NB4 (cell line): ENCODE measurements at regions not wholly inside any gene's neighbourhood (a gene's known extent, or its start where the extent isn't known, plus 50 kb on each side); places are given as distances from the start of the nearest gene placed in this dataset.

Source experiments
- MAX ChIP-seq: IDR thresholded peaks from 2 replicates; pipeline ENCODE4 v1.6.1; 2011; ENCODE audit warnings: low read depth, low read length
- MYC ChIP-seq: IDR thresholded peaks from 2 replicates; pipeline ENCODE4 v1.6.1; 2011; ENCODE audit warnings: low read depth, low read length
- POLR2A ChIP-seq: IDR thresholded peaks from 2 replicates; pipeline ENCODE4 v1.6.1; 2011; ENCODE audit warnings: mild to moderate bottlenecking; ENCODE audit not compliant: insufficient read length; ENCODE audit errors: extremely low read depth
- TF ChIP-seq, protein P1 (sequence below): IDR thresholded peaks from one replicate; pipeline ENCODE4 v1.5.1; 2012; ENCODE audit warnings: low read depth, low read length

DNA sequence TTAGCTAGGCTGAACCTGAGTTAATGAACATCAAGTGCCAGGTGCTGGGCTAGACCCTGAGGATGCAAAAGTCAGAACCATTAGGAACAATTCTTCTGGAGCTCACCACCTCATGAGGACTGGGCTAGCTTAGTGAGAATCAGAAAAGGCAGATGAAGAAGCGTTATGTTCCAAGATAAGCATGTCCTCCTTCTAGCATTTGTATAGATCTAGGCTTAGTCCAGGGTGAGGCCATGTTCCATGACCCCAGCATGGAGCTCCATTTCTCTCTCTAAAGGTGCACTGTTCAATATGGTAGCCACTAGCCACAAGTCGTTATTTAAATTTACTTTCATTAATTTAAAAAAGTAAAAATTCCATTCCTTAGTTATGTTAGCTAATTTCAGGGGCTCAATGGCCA, 365.3 kb upstream of the CCL2 start:
- TF ChIP-seq, protein P1, sequence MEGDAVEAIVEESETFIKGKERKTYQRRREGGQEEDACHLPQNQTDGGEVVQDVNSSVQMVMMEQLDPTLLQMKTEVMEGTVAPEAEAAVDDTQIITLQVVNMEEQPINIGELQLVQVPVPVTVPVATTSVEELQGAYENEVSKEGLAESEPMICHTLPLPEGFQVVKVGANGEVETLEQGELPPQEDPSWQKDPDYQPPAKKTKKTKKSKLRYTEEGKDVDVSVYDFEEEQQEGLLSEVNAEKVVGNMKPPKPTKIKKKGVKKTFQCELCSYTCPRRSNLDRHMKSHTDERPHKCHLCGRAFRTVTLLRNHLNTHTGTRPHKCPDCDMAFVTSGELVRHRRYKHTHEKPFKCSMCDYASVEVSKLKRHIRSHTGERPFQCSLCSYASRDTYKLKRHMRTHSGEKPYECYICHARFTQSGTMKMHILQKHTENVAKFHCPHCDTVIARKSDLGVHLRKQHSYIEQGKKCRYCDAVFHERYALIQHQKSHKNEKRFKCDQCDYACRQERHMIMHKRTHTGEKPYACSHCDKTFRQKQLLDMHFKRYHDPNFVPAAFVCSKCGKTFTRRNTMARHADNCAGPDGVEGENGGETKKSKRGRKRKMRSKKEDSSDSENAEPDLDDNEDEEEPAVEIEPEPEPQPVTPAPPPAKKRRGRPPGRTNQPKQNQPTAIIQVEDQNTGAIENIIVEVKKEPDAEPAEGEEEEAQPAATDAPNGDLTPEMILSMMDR: no peak
- no peak for TF ChIP-seq POLR2A
- no peak for TF ChIP-seq MAX
- no peak for TF ChIP-seq MYC
